WTC11 (cell line): ENCODE measurements at regions not wholly inside any gene's neighbourhood (a gene's known extent, or its start where the extent isn't known, plus 50 kb on each side); places are given as distances from the start of the nearest gene placed in this dataset.

Experiments
- ATAC-seq: fragments of 200-7000 bp; cut with Tn5 transposase; 2 replicates; pipeline ENCODE4 v1.10.0; 2021; ENCODE audit warnings: mild to moderate bottlenecking, moderate library complexity
- CTCF ChIA-PET: fragments of 300-600 bp; sonication (Branson Sonifier 250); formaldehyde crosslinking; loops from one replicate; lab custom pipeline; 2021; ENCODE audit warnings: antibody characterized with exemption; lab: Charles Lee
- POLR2A ChIA-PET: fragments of 350-600 bp; sonication (Branson Sonifier 250); formaldehyde crosslinking; loops from one replicate; lab custom pipeline; 2021; ENCODE audit warnings: antibody characterized with exemption; lab: Charles Lee
- DNase-seq: peaks from one replicate; pipeline ENCODE4 v3.0.0; 2021; ENCODE audit warnings: low spot score
- H3K27ac Mint-ChIP-seq: 2 replicates; pipeline ENCODE4 v1.8.0; 2021; ENCODE audit warnings: mixed read lengths
- H3K27me3 Mint-ChIP-seq: 2 replicates; pipeline ENCODE4 v1.8.0; 2021; ENCODE audit warnings: low read depth, mild to moderate bottlenecking, moderate library complexity, mixed read lengths
- H3K36me3 Mint-ChIP-seq: 2 replicates; pipeline ENCODE4 v1.8.0; 2021; ENCODE audit warnings: mixed read lengths
- H3K4me1 Mint-ChIP-seq: 2 replicates; pipeline ENCODE4 v1.8.0; 2022; ENCODE audit warnings: mixed read lengths
- H3K4me3 Mint-ChIP-seq: 2 replicates; pipeline ENCODE4 v1.8.0; 2021; ENCODE audit warnings: mild to moderate bottlenecking, moderate library complexity, mixed read lengths
- H3K9me3 Mint-ChIP-seq: 2 replicates; pipeline ENCODE4 v1.8.0; 2021; ENCODE audit warnings: mixed read lengths
- AFF4 ChIP-seq: sonication (generic); formaldehyde crosslinking; IDR thresholded peaks from 2 replicates; pipeline ENCODE4 v1.8.1; 2023; ENCODE audit warnings: mild to moderate bottlenecking, missing genetic modification reagents, borderline replicate concordance
- CDX4 ChIP-seq: fragments of 250-450 bp; sonication (Bioruptor Pico); IDR thresholded peaks from 2 replicates; pipeline ENCODE4 v1.9.0; 2021; ENCODE audit warnings: moderate library complexity, mild to moderate bottlenecking, inconsistent platforms, borderline replicate concordance
- CREM ChIP-seq: sonication (generic); formaldehyde crosslinking; IDR thresholded peaks from 2 replicates; pipeline ENCODE4 v1.8.1; 2022; ENCODE audit warnings: mild to moderate bottlenecking, missing genetic modification reagents, moderate library complexity
- E2F1 ChIP-seq: sonication (generic); formaldehyde crosslinking; IDR thresholded peaks from 2 replicates; pipeline ENCODE4 v1.8.0; 2022; ENCODE audit warnings: mild to moderate bottlenecking, missing genetic modification reagents
- E2F4 ChIP-seq: sonication (generic); formaldehyde crosslinking; IDR thresholded peaks from 2 replicates; pipeline ENCODE4 v1.8.1; 2022; ENCODE audit warnings: low read depth, mild to moderate bottlenecking, moderate library complexity, missing genetic modification reagents, borderline replicate concordance
- ETV6 ChIP-seq: sonication (generic); formaldehyde crosslinking; IDR thresholded peaks from 2 replicates; pipeline ENCODE4 v1.8.1; 2022; ENCODE audit warnings: mild to moderate bottlenecking, missing genetic modification reagents
- FOXK1 ChIP-seq: sonication (generic); formaldehyde crosslinking; IDR thresholded peaks from 2 replicates; pipeline ENCODE4 v1.8.0; 2022; ENCODE audit warnings: mild to moderate bottlenecking, moderate library complexity, missing genetic modification reagents
- IRF2 ChIP-seq: sonication (generic); formaldehyde crosslinking; IDR thresholded peaks from 2 replicates; pipeline ENCODE4 v1.8.0; 2022; ENCODE audit warnings: low read depth, missing genetic modification reagents, borderline replicate concordance
- NFYB ChIP-seq: sonication (generic); formaldehyde crosslinking; conservative IDR thresholded peaks from 2 replicates; pipeline ENCODE4 v1.8.0; 2022; ENCODE audit warnings: low read depth, missing genetic modification reagents
- RORB ChIP-seq: fragments of 250-450 bp; sonication (Bioruptor Pico); IDR thresholded peaks from 2 replicates; pipeline ENCODE4 v1.9.0; 2021; ENCODE audit warnings: mild to moderate bottlenecking
- SMAD4 ChIP-seq: sonication (generic); formaldehyde crosslinking; IDR thresholded peaks from 2 replicates; pipeline ENCODE4 v1.8.0; 2022; ENCODE audit warnings: mild to moderate bottlenecking, missing genetic modification reagents
- STAT6 ChIP-seq: sonication (generic); formaldehyde crosslinking; conservative IDR thresholded peaks from 2 replicates; pipeline ENCODE4 v1.8.1; 2023; ENCODE audit warnings: mild to moderate bottlenecking, low read depth, missing genetic modification reagents, moderate library complexity
- TEAD4 ChIP-seq: sonication (generic); formaldehyde crosslinking; IDR thresholded peaks from 2 replicates; pipeline ENCODE4 v1.8.0; 2022; ENCODE audit warnings: mild to moderate bottlenecking, missing genetic modification reagents
- USF1 ChIP-seq: sonication (generic); formaldehyde crosslinking; IDR thresholded peaks from 2 replicates; pipeline ENCODE4 v1.8.0; 2022; ENCODE audit warnings: mild to moderate bottlenecking, missing genetic modification reagents
- ZNF232 ChIP-seq: sonication (generic); formaldehyde crosslinking; IDR thresholded peaks from 2 replicates; pipeline ENCODE4 v1.8.0; 2022; ENCODE audit warnings: mild to moderate bottlenecking, missing genetic modification reagents
- ZNF416 ChIP-seq: fragments of 250-450 bp; sonication (Bioruptor Pico); IDR thresholded peaks from 2 replicates; pipeline ENCODE4 v1.9.0; 2021; ENCODE audit warnings: mild to moderate bottlenecking, inconsistent platforms
- ZNF425 ChIP-seq: fragments of 250-450 bp; sonication (Bioruptor Pico); conservative IDR thresholded peaks from 2 replicates; pipeline ENCODE4 v1.9.0; 2021; ENCODE audit warnings: mild to moderate bottlenecking

- TF ChIP-seq AFF4 (CRISPR knock-in tag) (no peak), E2F1 (CRISPR knock-in tag) (no peak), ZNF425 (CRISPR knock-in tag) (no peak), FOXK1 (no peak), TEAD4 (CRISPR knock-in tag) (no peak), ZNF416 (CRISPR knock-in tag) (no peak), ETV6 (no peak), E2F4 (CRISPR knock-in tag) (no peak), SMAD4 (CRISPR knock-in tag) (no peak)
These were observed 89.5 kb downstream of the HMX1 start (continued) for GRCh38 chr4:8782135-8782534.

GRCh38 chr4:8781641-8782040 is 90.0 kb downstream of the HMX1 start:
- no peak overlapping the region for H3K27ac Mint-ChIP-seq
- H3K9me3 Mint-ChIP-seq: no peaks in the 10 kb centered on the region
- no peak for DNase-seq
- TF ChIP-seq STAT6 (CRISPR knock-in tag): no peak
- TF ChIP-seq IRF2: no peak
- no peak for TF ChIP-seq CREM (CRISPR knock-in tag)
- TF ChIP-seq RORB (CRISPR knock-in tag): no peak
- no peak for TF ChIP-seq CDX4 (CRISPR knock-in tag)
- TF ChIP-seq USF1 (CRISPR knock-in tag): no peak
- TF ChIP-seq NFYB (CRISPR knock-in tag): no peak
- TF ChIP-seq ZNF232 (CRISPR knock-in tag): no peak
- no peak for TF ChIP-seq SMAD4 (CRISPR knock-in tag)
- TF ChIP-seq, all 79 proteins: peak for 0
- no peaks in the 10 kb centered on the region for H3K4me1 Mint-ChIP-seq
- H3K27me3 Mint-ChIP-seq: no peaks in the 10 kb centered on the region
- CTCF ChIA-PET: interaction anchor here (1.0 to 1.3 kb wide), 4 partner anchors 10 to 136 kb away, joined by 3 to 5 read pairs (median 4); no protein-coding TSS in a partner anchor
- H3K4me3 Mint-ChIP-seq: no peak overlapping the region
- POLR2A ChIA-PET: no interaction called here
- H3K36me3 Mint-ChIP-seq: no peaks in the 10 kb centered on the region
- no peak for ATAC-seq
